Small intestine (tissue), 7 donors: ENCODE measurements at regions not wholly inside any gene's neighbourhood (a gene's known extent, or its start where the extent isn't known, plus 50 kb on each side); places are given as distances from the start of the nearest gene placed in this dataset.

ENCODE experiments used
- DNase-seq, 2 donors: peaks; one replicate each; pipeline versions ENCODE4 v3.0.0 to v3.0.0-alpha.2; 2013
- FAIRE-seq: peaks from 2 replicates; lab custom pipeline; 2012; peaks lifted over from hg19 to GRCh38; lab: Jason Lieb, UNC
- H3K27ac ChIP-seq, 3 donors: one replicate each; pipeline ENCODE4 v1.5.1; 2013; ENCODE audit warnings: low read length in 2 of 3, mild to moderate bottlenecking in 2 of 3, control low read depth in 1 of 3, inconsistent platforms in 1 of 3, low read depth in 1 of 3, moderate library complexity in 1 of 3
- H3K27me3 ChIP-seq, 3 donors: one replicate each; pipeline ENCODE4 v1.6.1; 2013; ENCODE audit warnings: low read length in 3 of 3, inconsistent platforms in 1 of 3; ENCODE audit not compliant: control insufficient read depth in 3 of 3, insufficient read depth in 3 of 3
- H3K36me3 ChIP-seq, 3 donors: one replicate each; pipeline ENCODE4 v1.6.1; 2013; ENCODE audit warnings: low read length in 3 of 3, inconsistent platforms in 1 of 3, low read depth in 1 of 3, mild to moderate bottlenecking in 1 of 3, moderate library complexity in 1 of 3; ENCODE audit not compliant: control insufficient read depth in 3 of 3, insufficient read depth in 2 of 3
- H3K4me1 ChIP-seq, 3 donors: one replicate each; pipeline ENCODE4 v1.6.1; 2013; ENCODE audit warnings: low read length in 2 of 3, inconsistent platforms in 1 of 3, low read depth in 1 of 3, mild to moderate bottlenecking in 1 of 3, moderate library complexity in 1 of 3; ENCODE audit not compliant: control insufficient read depth in 3 of 3, insufficient read depth in 2 of 3
- H3K4me3 ChIP-seq, 3 donors: one replicate each; pipeline ENCODE4 v1.5.1; 2013; ENCODE audit warnings: low read length in 3 of 3, control low read depth in 1 of 3, inconsistent platforms in 1 of 3, low read depth in 1 of 3, mild to moderate bottlenecking in 1 of 3, moderate library complexity in 1 of 3
- H3K9me3 ChIP-seq, 2 donors: one replicate each; pipeline ENCODE4 v1.6.1; 2013; ENCODE audit warnings: low read depth in 1 of 2, low read length in 1 of 2; ENCODE audit not compliant: control insufficient read depth in 2 of 2, insufficient read depth in 1 of 2
- WGBS, 3 donors: extraction: QIAGEN DNeasy Blood & Tissue Kit; methylation state at CpG; one replicate each; pipeline ENCODE4 v1.1.7; 2013; 5-methylcytosine and 5-hydroxymethylcytosine counted together
- donor health status: healthy with polysubstance abuse.
- donor health status: control.
- donor health status: control.
- donor health status: Bipolar disorder and iron deficiency.
- donor health status: healthy.

DNA sequence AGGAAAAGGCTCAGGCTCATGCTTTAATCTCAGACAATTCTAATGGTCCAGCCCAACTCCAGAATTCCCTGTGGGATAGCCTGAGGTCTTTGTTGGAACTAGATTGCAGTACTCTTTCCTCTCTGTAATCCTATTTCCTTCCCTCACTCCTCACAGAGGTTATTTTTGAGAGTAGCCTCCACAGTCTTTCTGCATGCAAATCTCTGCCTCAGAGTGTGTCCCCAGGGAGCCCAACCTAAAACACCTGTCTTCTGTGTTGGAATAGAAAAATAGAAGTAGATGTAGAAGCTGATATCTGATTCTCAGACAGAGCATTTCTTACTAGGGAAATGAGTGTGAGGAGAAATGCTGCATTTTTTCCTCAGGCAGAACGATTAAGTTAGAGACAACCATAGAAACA lies 915.5 kb upstream of the EPHA5 start:
- H3K27ac ChIP-seq, result no peak overlapping the region
- FAIRE-seq (no peak), DNase-seq (no peak)
- no peaks in the 10 kb centered on the region for H3K36me3 ChIP-seq
- H3K9me3 ChIP-seq, result no peaks in the 10 kb centered on the region
- H3K4me3 ChIP-seq, result no peak overlapping the region
- 63 to 72% (median 70%) methylated on average over 1 of the region's 1 CpG for WGBS, 3 donors
- H3K27me3 ChIP-seq, result no peaks in the 10 kb centered on the region
- H3K4me1 ChIP-seq, result no peaks in the 10 kb centered on the region

DNA sequence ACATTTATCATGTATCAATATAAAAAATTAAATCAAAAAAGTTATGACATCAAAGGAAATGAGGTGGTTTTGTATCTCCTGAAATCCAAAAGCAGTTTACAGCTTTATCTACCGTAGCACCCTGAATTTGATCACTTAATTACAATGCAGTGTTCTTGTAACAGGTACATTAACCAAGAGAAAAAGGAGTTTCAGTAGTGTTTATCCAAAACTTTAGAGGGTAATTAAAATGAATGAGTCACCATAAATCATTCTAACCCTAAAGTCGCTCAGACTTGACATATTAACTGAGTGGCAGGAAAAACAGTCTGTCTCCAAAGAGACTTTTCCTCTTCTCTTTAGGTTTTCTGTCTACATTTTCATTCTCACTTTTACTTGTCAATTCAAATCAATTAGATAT lies 907.6 kb upstream of the EPHA5 start:
- no peak overlapping the region for H3K27ac ChIP-seq
- H3K36me3 ChIP-seq, result no peaks in the 10 kb centered on the region
- 2 to 5% (median 4%) methylated on average over 2 of the region's 2 CpGs for WGBS, 3 donors
- no peaks in the 10 kb centered on the region for H3K9me3 ChIP-seq
- DNase-seq (no peak), FAIRE-seq (no peak)
- H3K4me1 ChIP-seq, result peaks cover 0 to 7% (median 0%) of the 10 kb centered on the region in 3 donors
- H3K27me3 ChIP-seq, result no peaks in the 10 kb centered on the region
- no peak overlapping the region for H3K4me3 ChIP-seq

DNA sequence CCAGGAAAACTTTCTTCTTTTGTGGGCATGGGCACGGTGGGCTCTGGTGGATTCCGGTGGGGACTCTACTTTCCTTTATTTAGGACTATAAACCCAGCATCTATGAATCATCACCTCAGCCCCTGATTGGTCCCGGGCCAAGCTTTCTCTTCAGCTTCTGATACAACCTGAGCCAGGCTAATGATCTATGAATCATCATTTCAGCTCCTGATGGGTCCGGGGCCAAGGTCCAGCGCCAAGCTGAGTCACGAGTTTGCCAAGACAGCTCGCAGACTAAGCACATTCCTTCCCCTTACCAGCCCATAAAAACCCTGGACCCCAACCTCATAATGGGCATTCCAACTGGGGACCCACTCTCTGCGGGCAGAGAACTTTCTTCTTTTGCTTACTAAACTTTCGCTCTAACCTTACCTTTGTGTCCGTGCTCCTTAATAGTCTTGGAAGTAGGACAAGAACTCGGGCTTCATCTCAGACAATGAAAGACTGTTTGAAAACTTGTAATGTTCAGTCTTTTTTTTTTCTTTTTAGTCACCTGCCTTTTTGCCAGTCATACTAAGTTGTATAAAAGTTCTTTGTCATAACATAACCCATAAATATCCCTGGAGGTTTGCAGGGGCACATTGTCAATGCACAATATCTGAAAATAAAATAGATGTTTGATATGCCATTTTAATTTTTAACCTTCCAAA lies 904.9 kb upstream of the EPHA5 start:
- no peak for FAIRE-seq
- Histone ChIP-seq H3K27me3 (no peaks in the 10 kb centered on the region), H3K36me3 (no peaks in the 10 kb centered on the region), H3K4me1 (peaks cover 0 to 7% (median 0%) of the 10 kb centered on the region in 3 donors), H3K9me3 (no peaks in the 10 kb centered on the region), H3K27ac (peak overlapping the region in 1 of 3 donors; percentile 68), H3K4me3 (no peak overlapping the region)
- peak; percentile 70 to 83 for DNase-seq
- WGBS, 3 donors, result 30 to 72% (median 38%) methylated on average over 11 of the region's 11 CpGs

- no peak for FAIRE-seq
- DNase-seq, result no peak
- Histone ChIP-seq H3K27me3 (no peaks in the 10 kb centered on the region), H3K27ac (peak overlapping the region in 1 of 3 donors; percentile 68), H3K4me3 (no peak overlapping the region), H3K4me1 (peaks cover 0 to 7% (median 0%) of the 10 kb centered on the region in 3 donors), H3K9me3 (no peaks in the 10 kb centered on the region), H3K36me3 (no peaks in the 10 kb centered on the region)
- WGBS, 3 donors, result 50 to 73% (median 50%) methylated on average over 7 of the region's 7 CpGs
Measured at GRCh38 chr4:66574145-66574978, 904.1 kb upstream of the EPHA5 start.

DNA sequence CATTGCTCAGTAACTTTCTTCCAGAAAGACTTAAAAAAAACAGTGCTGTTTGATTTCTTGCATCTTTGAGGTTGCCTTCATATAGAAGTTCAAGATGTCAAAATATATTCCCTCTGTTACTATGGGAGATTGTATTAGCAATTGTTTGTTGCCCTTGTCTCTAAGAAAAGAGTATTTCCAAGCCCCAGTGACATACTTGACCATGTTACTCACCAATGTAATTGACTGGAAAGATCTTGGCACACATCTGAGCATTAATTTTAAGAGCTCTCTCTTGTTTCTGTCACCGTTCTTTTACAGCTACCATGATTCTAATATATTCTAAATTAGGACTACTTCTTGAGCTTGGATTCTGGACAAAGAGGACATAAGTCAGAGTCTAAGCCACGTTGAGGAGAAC lies 902.7 kb upstream of the EPHA5 start:
- FAIRE-seq, result no peak
- 49 to 62% (median 60%) methylated on average over 2 of the region's 2 CpGs for WGBS, 3 donors
- Histone ChIP-seq H3K4me3 (no peak overlapping the region), H3K27ac (no peak overlapping the region), H3K36me3 (no peaks in the 10 kb centered on the region), H3K9me3 (no peaks in the 10 kb centered on the region), H3K4me1 (peaks cover 0 to 7% (median 0%) of the 10 kb centered on the region in 3 donors), H3K27me3 (no peaks in the 10 kb centered on the region)
- DNase-seq, result no peak

GRCh38 chr4:66571145-66571695 lies 900.9 kb upstream of the EPHA5 start:
- Histone ChIP-seq H3K4me1 (peaks cover 0 to 7% (median 0%) of the 10 kb centered on the region in 3 donors), H3K27me3 (no peaks in the 10 kb centered on the region), H3K36me3 (no peaks in the 10 kb centered on the region), H3K9me3 (no peaks in the 10 kb centered on the region), H3K27ac (no peak overlapping the region), H3K4me3 (no peak overlapping the region)
- no peak for FAIRE-seq
- DNase-seq, result no peak
- WGBS, 3 donors, result 69 to 74% (median 73%) methylated on average over 1 of the region's 1 CpG

DNA sequence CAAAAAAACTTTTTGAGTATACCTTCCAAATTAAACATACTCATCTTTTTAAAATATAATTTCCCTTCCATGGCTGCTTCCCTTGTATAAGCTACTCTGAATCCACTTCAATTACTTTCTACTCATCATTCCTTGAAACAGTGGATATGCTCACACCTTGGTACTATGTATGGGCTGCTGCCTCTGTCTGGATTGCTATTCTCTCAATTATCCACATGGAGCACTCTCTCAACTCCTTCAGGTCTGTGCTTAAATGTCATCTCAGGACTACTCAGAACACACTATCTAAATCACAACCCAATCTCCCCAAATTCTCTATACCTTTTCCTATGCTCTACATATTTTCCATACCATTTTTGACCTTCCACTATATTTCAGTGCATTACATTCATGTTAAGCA lies 898.9 kb upstream of the EPHA5 start:
- Histone ChIP-seq H3K27me3 (no peaks in the 10 kb centered on the region), H3K9me3 (no peaks in the 10 kb centered on the region), H3K27ac (no peak overlapping the region), H3K4me1 (peaks cover 0 to 3% (median 0%) of the 10 kb centered on the region in 3 donors), H3K4me3 (no peak overlapping the region), H3K36me3 (no peaks in the 10 kb centered on the region)
- no peak for DNase-seq
- FAIRE-seq, result no peak

DNA sequence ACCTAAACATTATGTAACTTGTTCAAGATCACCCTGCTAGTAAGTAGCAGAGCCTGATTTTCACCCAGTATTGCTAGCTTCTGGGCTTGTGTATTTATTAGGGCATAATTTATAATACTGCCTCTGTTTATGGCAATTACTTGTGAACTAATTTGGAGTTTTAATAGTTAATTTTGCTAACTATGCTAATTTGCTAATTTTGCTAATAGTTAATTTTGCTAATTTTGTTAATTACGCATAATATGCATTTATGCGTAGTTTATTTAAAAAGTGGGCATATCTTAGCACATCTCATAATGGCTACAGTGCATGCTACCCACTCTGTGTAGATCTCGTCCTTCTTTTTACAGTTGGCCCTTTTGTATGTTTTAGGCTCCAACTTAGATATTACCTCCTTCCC lies 898.1 kb upstream of the EPHA5 start:
- 61 to 75% (median 72%) methylated on average over 3 of the region's 3 CpGs for WGBS, 3 donors
- FAIRE-seq (no peak), DNase-seq (no peak)
- H3K9me3 ChIP-seq, result no peaks in the 10 kb centered on the region
- no peak overlapping the region for H3K4me3 ChIP-seq
- H3K27ac ChIP-seq, result no peak overlapping the region
- no peaks in the 10 kb centered on the region for H3K27me3 ChIP-seq
- H3K4me1 ChIP-seq, result no peaks in the 10 kb centered on the region
- no peaks in the 10 kb centered on the region for H3K36me3 ChIP-seq
